RWPE2 (cell line): ENCODE measurements at regions not wholly inside any gene's neighbourhood (a gene's known extent, or its start where the extent isn't known, plus 50 kb on each side); places are given as distances from the start of the nearest gene placed in this dataset.

ENCODE experiments used
- ATAC-seq: fragments of 200-7000 bp; cut with Tn5 transposase; 3 replicates; pipeline ENCODE4 v1.9.1; 2021; ENCODE audit warnings: low read depth
- DNase-seq: peaks from one replicate; pipeline ENCODE4 v3.0.0-alpha.2; 2020; ENCODE audit warnings: low spot score
- H3K27ac ChIP-seq: fragments of 450-650 bp; 2 replicates; pipeline ENCODE4 v1.5.1; 2017; ENCODE audit warnings: mild to moderate bottlenecking; ENCODE audit not compliant: poor library complexity, severe bottlenecking
- H3K27me3 ChIP-seq: fragments of 250-450 bp; sonication (Bioruptor Pico); 2 replicates; pipeline ENCODE4 v1.5.1; 2021; ENCODE audit warnings: mild to moderate bottlenecking, moderate library complexity; ENCODE audit not compliant: insufficient read depth, poor library complexity, severe bottlenecking
- H3K36me3 ChIP-seq: fragments of 250-450 bp; sonication (Bioruptor Pico); 2 replicates; pipeline ENCODE4 v1.5.1; 2020; ENCODE audit warnings: low read depth, mild to moderate bottlenecking, moderate library complexity
- H3K4me1 ChIP-seq: fragments of 250-450 bp; sonication (Bioruptor Pico); 2 replicates; pipeline ENCODE4 v1.5.1; 2021; ENCODE audit warnings: mild to moderate bottlenecking, moderate library complexity; ENCODE audit not compliant: insufficient read depth, poor library complexity, severe bottlenecking
- H3K4me3 ChIP-seq: fragments of 250-450 bp; sonication (Bioruptor Pico); 2 replicates; pipeline ENCODE4 v1.5.1; 2021; ENCODE audit warnings: mild to moderate bottlenecking, moderate library complexity; ENCODE audit not compliant: severe bottlenecking
- H3K9me3 ChIP-seq: fragments of 250-450 bp; sonication (Bioruptor Pico); 2 replicates; pipeline ENCODE4 v1.5.1; 2021; ENCODE audit warnings: mild to moderate bottlenecking, moderate library complexity; ENCODE audit not compliant: severe bottlenecking
- CTCF ChIP-seq: fragments of 450-650 bp; IDR thresholded peaks from one replicate; pipeline ENCODE4 v1.5.1; 2017; ENCODE audit warnings: mild to moderate bottlenecking, moderate library complexity; ENCODE audit not compliant: poor library complexity, severe bottlenecking

GRCh38 chr7:114854369-114854768 is 67.5 kb upstream of the MDFIC start:
- no peak overlapping the region for H3K27ac ChIP-seq
- peaks cover 2% of the 10 kb centered on the region for H3K9me3 ChIP-seq
- no peaks in the 10 kb centered on the region for H3K27me3 ChIP-seq
- no peak overlapping the region for H3K4me3 ChIP-seq
- no peaks in the 10 kb centered on the region for H3K36me3 ChIP-seq
- ATAC-seq: no peak
- H3K4me1 ChIP-seq: peaks cover 11% of the 10 kb centered on the region
- DNase-seq: no peak
- TF ChIP-seq CTCF: no peak

DNA sequence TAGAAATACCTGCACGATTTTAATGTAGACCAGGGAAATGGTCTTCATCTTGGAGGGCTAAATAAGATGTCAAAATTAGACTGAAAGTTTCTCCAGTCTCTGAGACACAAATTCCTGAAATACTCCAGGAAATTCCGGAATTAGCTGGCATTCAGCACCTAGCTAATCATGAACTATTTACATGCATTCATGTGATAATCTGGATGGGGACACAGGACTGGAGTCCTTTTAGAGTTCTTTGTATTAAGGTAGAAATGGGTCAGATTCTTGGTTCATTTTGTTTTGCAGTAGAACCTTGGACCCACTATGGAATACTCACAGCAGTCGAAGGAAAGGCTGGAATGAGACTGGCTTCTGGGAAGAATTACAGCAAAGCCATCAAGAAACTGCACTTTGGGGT is 65.3 kb upstream of the MDFIC start:
- Histone ChIP-seq H3K36me3 (no peaks in the 10 kb centered on the region), H3K27ac (no peak overlapping the region), H3K4me1 (peaks cover 18% of the 10 kb centered on the region), H3K9me3 (peaks cover 2% of the 10 kb centered on the region), H3K27me3 (no peaks in the 10 kb centered on the region), H3K4me3 (no peak overlapping the region)
- peak; percentile 31; the same call in 1 of the 3 replicates for ATAC-seq
- no peak for TF ChIP-seq CTCF
- no peak for DNase-seq

DNA sequence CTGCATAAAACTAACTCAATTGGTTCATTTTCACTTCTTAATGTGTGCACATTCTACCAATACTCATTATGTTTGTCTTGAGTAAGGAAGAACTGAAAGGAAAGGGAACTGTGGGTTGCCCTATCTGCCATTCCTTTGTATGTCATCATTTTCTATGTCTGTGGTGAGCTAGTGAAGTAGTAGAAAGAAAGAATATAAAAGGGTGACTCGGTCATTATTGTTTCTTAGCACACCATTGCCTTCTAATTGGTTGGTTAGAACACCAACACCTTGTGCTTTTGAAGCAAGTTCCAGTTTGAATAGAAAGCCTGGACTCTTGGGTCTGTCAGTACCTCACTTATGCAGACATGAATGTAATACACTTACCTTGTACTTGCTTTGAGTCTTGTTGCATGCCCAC is 64.3 kb upstream of the MDFIC start:
- no peak for DNase-seq
- H3K9me3 ChIP-seq: peaks cover 2% of the 10 kb centered on the region
- no peak overlapping the region for H3K27ac ChIP-seq
- no peaks in the 10 kb centered on the region for H3K36me3 ChIP-seq
- H3K4me1 ChIP-seq: peaks cover 18% of the 10 kb centered on the region
- H3K27me3 ChIP-seq: no peaks in the 10 kb centered on the region
- ATAC-seq: no peak
- H3K4me3 ChIP-seq: no peak overlapping the region
- TF ChIP-seq CTCF: no peak

DNA sequence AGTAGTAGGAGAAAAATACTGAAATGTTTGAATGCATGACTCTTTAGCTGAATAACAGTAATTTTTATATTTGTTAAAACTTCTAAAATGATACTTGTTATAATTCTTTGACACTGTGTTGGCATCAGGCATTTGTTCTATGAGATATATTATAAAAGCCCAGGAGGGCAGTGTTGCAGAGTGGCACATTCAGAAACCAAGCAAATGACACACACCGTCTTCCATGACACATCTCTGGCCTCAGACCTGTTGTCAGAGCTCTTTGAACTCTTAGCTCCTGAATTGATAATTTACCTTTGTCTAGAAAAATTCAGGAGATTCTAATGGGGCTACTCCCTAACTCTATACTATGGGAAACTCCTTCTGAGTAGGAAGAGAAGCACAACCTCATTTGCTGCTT is 62.4 kb upstream of the MDFIC start:
- H3K27me3 ChIP-seq: no peaks in the 10 kb centered on the region
- peak overlapping the region; percentile 17 for H3K27ac ChIP-seq
- no peak for DNase-seq
- peaks cover 2% of the 10 kb centered on the region for H3K9me3 ChIP-seq
- no peak for ATAC-seq
- TF ChIP-seq CTCF: no peak
- H3K4me1 ChIP-seq: peaks cover 18% of the 10 kb centered on the region
- no peak overlapping the region for H3K4me3 ChIP-seq
- no peaks in the 10 kb centered on the region for H3K36me3 ChIP-seq

GRCh38 chr7:114860206-114860605 is 61.7 kb upstream of the MDFIC start:
- H3K4me3 ChIP-seq: no peak overlapping the region
- no peaks in the 10 kb centered on the region for H3K36me3 ChIP-seq
- DNase-seq (no peak), ATAC-seq (peak; percentile 86)
- H3K27ac ChIP-seq: peak overlapping the region; percentile 17
- H3K27me3 ChIP-seq: no peaks in the 10 kb centered on the region
- peaks cover 18% of the 10 kb centered on the region for H3K4me1 ChIP-seq
- TF ChIP-seq CTCF: no peak
- no peaks in the 10 kb centered on the region for H3K9me3 ChIP-seq
